K562 (cell line): ENCODE measurements at regions not wholly inside any gene's neighbourhood (a gene's known extent, or its start where the extent isn't known, plus 50 kb on each side); places are given as distances from the start of the nearest gene placed in this dataset.

Source experiments
- ATAC-seq: fragments of 200-7000 bp; cut with Tn5 transposase; 3 replicates; pipeline ENCODE4 v1.9.1; 2020; ENCODE audit warnings: moderate library complexity
- BruUV-seq: library from RNA; stranded (reverse); fragments of 400-500 nt; replicated peaks from 2 replicates; lab custom pipeline; 2021; lab: Mats Ljungman, UMichigan
- CTCF ChIA-PET: fragments of 300-600 bp; formaldehyde crosslinking; extraction: SDS; loops from one replicate; lab custom pipeline; 2021; ENCODE audit warnings: low intra/inter-chr PET ratio; lab: Yijun Ruan, JAX
- POLR2A ChIA-PET: fragments of 300-600, 350-650 bp; sonication (Branson Sonifier 250); formaldehyde crosslinking; extraction: SDS; loops from one replicate; lab custom pipeline; 2021; ENCODE audit warnings: antibody characterized with exemption, inconsistent platforms; lab: Yijun Ruan, JAX
- DNase-seq, 4 experiments: peaks; one replicate each; pipeline versions ENCODE4 v3.0.0 to v3.0.0-alpha.2; 2011 to 2018; ENCODE audit warnings: low spot score in 3 of 4, mixed read lengths in 3 of 4; ENCODE audit errors: extremely low read depth in 1 of 4
- FAIRE-seq: peaks from 2 replicates; lab custom pipeline; 2011; peaks lifted over from hg19 to GRCh38; lab: Jason Lieb, UNC
- H2AFZ ChIP-seq: 2 replicates; pipeline ENCODE4 v1.6.0; 2011; ENCODE audit warnings: low read depth, low read length, control low read depth, inconsistent platforms
- H3K27ac ChIP-seq: fragments of 200-600 bp; 3 replicates; pipeline ENCODE4 v1.8.0; 2011; ENCODE audit warnings: low read depth, mild to moderate bottlenecking, control low read depth, inconsistent platforms, low read length, moderate library complexity, mixed read lengths; ENCODE audit errors: extremely low read depth
- H3K27me3 ChIP-seq, 2 experiments: fragments of 300-600 bp in 1 of 2; 2 replicates in 1 of 2; 3 replicates in 1 of 2; pipeline versions ENCODE4 v1.6.0 to v1.8.0; 2011; ENCODE audit warnings: inconsistent platforms in 2 of 2, low read length in 2 of 2, mild to moderate bottlenecking in 1 of 2, mixed read lengths in 1 of 2, moderate library complexity in 1 of 2; ENCODE audit not compliant: control insufficient read depth in 2 of 2, insufficient read depth in 2 of 2
- H3K36me3 ChIP-seq: fragments of 300-600 bp; 3 replicates; pipeline ENCODE4 v1.8.0; 2011; ENCODE audit warnings: mild to moderate bottlenecking, low read length, inconsistent platforms; ENCODE audit not compliant: control insufficient read depth, insufficient read depth
- H3K4me1 ChIP-seq, 2 experiments: fragments of 200-600 bp in 1 of 2; replicated peaks in 1 of 2; 2 replicates in 1 of 2; 3 replicates in 1 of 2; pipeline versions ENCODE4 v1.5.1 to v1.8.0; 2011; ENCODE audit warnings: inconsistent platforms in 2 of 2, low read length in 2 of 2, mild to moderate bottlenecking in 1 of 2, mixed read lengths in 1 of 2, moderate library complexity in 1 of 2; ENCODE audit not compliant: control insufficient read depth in 2 of 2, insufficient read depth in 2 of 2
- H3K4me2 ChIP-seq: 2 replicates; pipeline ENCODE4 v1.6.1; 2011; ENCODE audit warnings: low read length, control low read depth, inconsistent platforms, mixed read lengths; ENCODE audit not compliant: insufficient read depth
- H3K4me3 ChIP-seq: fragments of 200-600 bp; sonication (generic), shearing (Covaris generic); 2 replicates; pipeline ENCODE4 v1.5.1; 2016; ENCODE audit warnings: control low read depth, inconsistent platforms
- H3K79me2 ChIP-seq: fragments of 200-600 bp; 3 replicates; pipeline ENCODE4 v1.8.0; 2011; ENCODE audit warnings: low read length, inconsistent platforms; ENCODE audit not compliant: control insufficient read depth, insufficient read depth
- H3K9ac ChIP-seq, 2 experiments: 2 replicates each; pipeline versions ENCODE4 v1.6.0 to v1.6.1; 2011; ENCODE audit warnings: low read depth in 2 of 2, low read length in 2 of 2, control low read depth in 1 of 2, inconsistent platforms in 1 of 2, mild to moderate bottlenecking in 1 of 2, mixed read lengths in 1 of 2; ENCODE audit not compliant: insufficient read depth in 1 of 2
- H3K9me1 ChIP-seq: one replicate; pipeline ENCODE4 v1.6.0; 2011; ENCODE audit warnings: inconsistent platforms, mild to moderate bottlenecking, low read length, moderate library complexity; ENCODE audit not compliant: control insufficient read depth, insufficient read depth
- H3K9me3 ChIP-seq: replicated peaks from 2 replicates; pipeline ENCODE4 v1.5.1; 2011; ENCODE audit warnings: low read depth, low read length, inconsistent platforms; ENCODE audit not compliant: control insufficient read depth, insufficient read depth
- H4K20me1 ChIP-seq: replicated peaks from 2 replicates; pipeline ENCODE4 v1.6.1; 2011; ENCODE audit warnings: low read length, inconsistent platforms, mixed read lengths; ENCODE audit not compliant: control insufficient read depth, insufficient read depth
- ARHGAP35 ChIP-seq: fragments of 450-650 bp; IDR thresholded peaks from 2 replicates; pipeline ENCODE4 v1.6.1; 2018; ENCODE audit not compliant: partially characterized antibody
- DPF2 ChIP-seq: fragments of 450-650 bp; IDR thresholded peaks from 2 replicates; pipeline ENCODE4 v1.6.1; 2016
- ETV6 ChIP-seq, 3 experiments: fragments of 150-350 bp in 1 of 3; sonication (generic) in 1 of 3; formaldehyde crosslinking in 1 of 3; IDR thresholded peaks; 2 replicates each; pipeline versions ENCODE4 v1.6.1 to v1.8.0; 2014 to 2022; ENCODE audit warnings: borderline replicate concordance in 2 of 3, low read depth in 2 of 3, antibody characterized with exemption in 1 of 3, low read length in 1 of 3, mild to moderate bottlenecking in 1 of 3, missing genetic modification reagents in 1 of 3
- GATAD2B ChIP-seq: fragments of 450-650 bp; IDR thresholded peaks from 2 replicates; pipeline ENCODE4 v1.6.1; 2017; ENCODE audit warnings: mild to moderate bottlenecking, borderline replicate concordance
- KLF13 ChIP-seq: fragments of 450-650 bp; IDR thresholded peaks from 2 replicates; pipeline ENCODE4 v1.6.1; 2016; ENCODE audit warnings: missing genetic modification characterization, low read depth, mild to moderate bottlenecking, missing compliant biosample characterization, moderate library complexity, borderline replicate concordance
- KLF16 ChIP-seq: IDR thresholded peaks from 2 replicates; pipeline ENCODE4 v1.6.1; 2016; ENCODE audit warnings: antibody characterized with exemption
- MCM2 ChIP-seq: fragments of 450-650 bp; IDR thresholded peaks from 2 replicates; pipeline ENCODE4 v1.6.1; 2017; ENCODE audit warnings: low read depth, mild to moderate bottlenecking
- MCM3 ChIP-seq: fragments of 450-650 bp; IDR thresholded peaks from 2 replicates; pipeline ENCODE4 v1.6.1; 2016
- MED1 ChIP-seq: sonication (generic); formaldehyde crosslinking; IDR thresholded peaks from 2 replicates; pipeline ENCODE4 v1.8.1; 2023; ENCODE audit warnings: missing genetic modification reagents, borderline replicate concordance
- MIER1 ChIP-seq: fragments of 450-650 bp; IDR thresholded peaks from 2 replicates; pipeline ENCODE4 v1.6.1; 2016; ENCODE audit warnings: antibody characterized with exemption, mild to moderate bottlenecking, low read depth
- PPARD ChIP-seq: fragments of 250-450 bp; sonication (Bioruptor Pico); IDR thresholded peaks from 2 replicates; pipeline ENCODE4 v1.8.0; 2022; ENCODE audit warnings: inconsistent platforms, mild to moderate bottlenecking, moderate library complexity
- SIN3A ChIP-seq, 2 experiments: fragments of 150-350 bp in 1 of 2; IDR thresholded peaks; 2 replicates each; pipeline ENCODE4 v1.6.1; 2011 to 2016; ENCODE audit warnings: borderline replicate concordance in 2 of 2, low read depth in 2 of 2, low read length in 2 of 2, mild to moderate bottlenecking in 2 of 2, moderate library complexity in 2 of 2; ENCODE audit not compliant: control insufficient read depth in 1 of 2
- SMARCE1 ChIP-seq: fragments of 450-650 bp; IDR thresholded peaks from 2 replicates; pipeline ENCODE4 v1.7.1; 2016; ENCODE audit warnings: mild to moderate bottlenecking
- THAP12 ChIP-seq: fragments of 250-450 bp; sonication (Bioruptor Pico); IDR thresholded peaks from 2 replicates; pipeline ENCODE4 v1.9.0; 2021; ENCODE audit warnings: mild to moderate bottlenecking, inconsistent platforms
- ZNF561 ChIP-seq: fragments of 450-650 bp; formaldehyde crosslinking; conservative IDR thresholded peaks from 2 replicates; pipeline ENCODE4 v1.4.0; 2020; ENCODE audit warnings: mild to moderate bottlenecking, moderate library complexity
- WGBS: fragments of 100-300 bp; shearing (Covaris generic); methylation state at CpG from one replicate; pipeline ENCODE4 v1.1.6; 2016; ENCODE audit warnings: low coverage, mixed read lengths; ENCODE audit not compliant: insufficient coverage; ENCODE audit errors: missing lambda C conversion rate; 5-methylcytosine and 5-hydroxymethylcytosine counted together
- in situ Hi-C: fragments of 300-500 bp; cut with MboI; formaldehyde crosslinking; loops from 4 replicates; pipeline ENCODE4 v1.15.0; 2018; ENCODE audit warnings: inconsistent platforms, mixed read lengths
- intact Hi-C: fragments of 100-400 bp; cut with micrococcal nuclease; formaldehyde crosslinking; loops from 2 replicates; pipeline ENCODE4 v1.14.2; 2022
- TF ChIP-seq, protein P1 (sequence below): fragments of 250-450 bp; sonication (Bioruptor Pico); IDR thresholded peaks from 2 replicates; pipeline ENCODE4 v1.8.0; 2021; ENCODE audit warnings: moderate library complexity, mild to moderate bottlenecking, inconsistent platforms
- TF ChIP-seq, protein P2 (sequence below): fragments of 450-650 bp; formaldehyde crosslinking; IDR thresholded peaks from 2 replicates; pipeline ENCODE4 v1.4.0; 2022; ENCODE audit warnings: missing genetic modification characterization

DNA sequence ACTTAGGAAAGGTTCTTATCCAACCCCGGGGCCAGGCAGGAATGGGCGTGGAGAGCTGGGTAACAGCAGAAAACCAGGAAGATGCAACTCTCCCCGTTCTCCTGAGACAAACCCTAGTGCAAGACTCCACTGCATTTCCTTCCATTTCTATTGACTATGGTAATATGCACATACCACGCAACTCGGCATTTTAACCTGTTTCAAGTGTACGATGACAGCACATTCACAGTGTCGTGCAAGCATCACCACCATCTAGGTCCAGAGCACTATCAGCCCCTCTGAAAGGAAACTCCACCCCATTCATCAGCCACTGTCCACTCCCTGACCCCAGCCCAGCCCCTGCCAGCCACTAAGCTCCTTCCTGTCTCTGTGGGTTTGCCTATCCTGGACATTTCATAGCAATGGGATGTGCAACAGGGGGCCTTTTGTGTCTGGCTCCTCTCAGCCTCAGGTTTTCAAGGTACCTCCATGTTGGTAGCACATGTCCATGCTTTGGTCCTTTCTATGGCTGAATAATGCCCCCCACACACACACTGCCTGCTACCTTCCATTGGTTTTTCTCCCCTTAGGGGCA lies 441.9 kb downstream of the SOX9 start:
- WGBS = 1% methylated on average over 7 of the region's 7 CpGs
- no peaks in the 10 kb centered on the region for H3K9me3 ChIP-seq
- intact Hi-C loops = loop anchor here (10.0 kb wide), 1 partner anchor 802 kb away; no protein-coding TSS in a partner anchor
- CTCF ChIA-PET = no interaction called here
- no peak overlapping the region for H3K4me3 ChIP-seq
- BruUV-seq = no TSS peak
- no peaks in the 10 kb centered on the region for H3K36me3 ChIP-seq
- no peaks in the 10 kb centered on the region; the same call in 1 of the 2 replicates for H4K20me1 ChIP-seq
- H3K79me2 ChIP-seq = no peaks in the 10 kb centered on the region
- DNase-seq (no peak), FAIRE-seq (no peak), ATAC-seq (no peak)
- H3K4me1 ChIP-seq = peaks cover 4 to 9% of the 10 kb centered on the region in 2 experiments; a peak in 4 of 5 replicates
- H3K27ac ChIP-seq = no peak overlapping the region
- no peak overlapping the region for H2AFZ ChIP-seq
- H3K27me3 ChIP-seq = peaks cover 0 to 25% of the 10 kb centered on the region in 2 experiments; a peak in 2 of 5 replicates
- no peak overlapping the region for H3K9ac ChIP-seq
- no peak overlapping the region for H3K4me2 ChIP-seq
- POLR2A ChIA-PET = interaction anchor here (1.5 kb wide), 1 partner anchor 78 kb away, joined by 4 read pairs; no protein-coding TSS in a partner anchor
- in situ Hi-C loops = loop anchor here (10.0 kb wide), 1 partner anchor 622 kb away; no protein-coding TSS in a partner anchor
- no peaks in the 10 kb centered on the region for H3K9me1 ChIP-seq
- TF ChIP-seq MED1 (CRISPR knock-in tag) = no peak
- no peak for TF ChIP-seq KLF16
- TF ChIP-seq SMARCE1 = no peak
- no peak for TF ChIP-seq DPF2
- TF ChIP-seq, protein P1, sequence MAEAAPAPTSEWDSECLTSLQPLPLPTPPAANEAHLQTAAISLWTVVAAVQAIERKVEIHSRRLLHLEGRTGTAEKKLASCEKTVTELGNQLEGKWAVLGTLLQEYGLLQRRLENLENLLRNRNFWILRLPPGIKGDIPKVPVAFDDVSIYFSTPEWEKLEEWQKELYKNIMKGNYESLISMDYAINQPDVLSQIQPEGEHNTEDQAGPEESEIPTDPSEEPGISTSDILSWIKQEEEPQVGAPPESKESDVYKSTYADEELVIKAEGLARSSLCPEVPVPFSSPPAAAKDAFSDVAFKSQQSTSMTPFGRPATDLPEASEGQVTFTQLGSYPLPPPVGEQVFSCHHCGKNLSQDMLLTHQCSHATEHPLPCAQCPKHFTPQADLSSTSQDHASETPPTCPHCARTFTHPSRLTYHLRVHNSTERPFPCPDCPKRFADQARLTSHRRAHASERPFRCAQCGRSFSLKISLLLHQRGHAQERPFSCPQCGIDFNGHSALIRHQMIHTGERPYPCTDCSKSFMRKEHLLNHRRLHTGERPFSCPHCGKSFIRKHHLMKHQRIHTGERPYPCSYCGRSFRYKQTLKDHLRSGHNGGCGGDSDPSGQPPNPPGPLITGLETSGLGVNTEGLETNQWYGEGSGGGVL (CRISPR knock-in tag) = no peak
- TF ChIP-seq MCM3 = no peak
- TF ChIP-seq THAP12 (CRISPR knock-in tag) = no peak
- TF ChIP-seq PPARD (CRISPR knock-in tag) = no peak
- TF ChIP-seq ZNF561 = no peak
- TF ChIP-seq, protein P2, sequence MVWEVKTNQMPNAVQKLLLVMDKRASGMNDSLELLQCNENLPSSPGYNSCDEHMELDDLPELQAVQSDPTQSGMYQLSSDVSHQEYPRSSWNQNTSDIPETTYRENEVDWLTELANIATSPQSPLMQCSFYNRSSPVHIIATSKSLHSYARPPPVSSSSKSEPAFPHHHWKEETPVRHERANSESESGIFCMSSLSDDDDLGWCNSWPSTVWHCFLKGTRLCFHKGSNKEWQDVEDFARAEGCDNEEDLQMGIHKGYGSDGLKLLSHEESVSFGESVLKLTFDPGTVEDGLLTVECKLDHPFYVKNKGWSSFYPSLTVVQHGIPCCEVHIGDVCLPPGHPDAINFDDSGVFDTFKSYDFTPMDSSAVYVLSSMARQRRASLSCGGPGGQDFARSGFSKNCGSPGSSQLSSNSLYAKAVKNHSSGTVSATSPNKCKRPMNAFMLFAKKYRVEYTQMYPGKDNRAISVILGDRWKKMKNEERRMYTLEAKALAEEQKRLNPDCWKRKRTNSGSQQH (CRISPR knock-in tag) = no peak
- TF ChIP-seq GATAD2B = no peak
- TF ChIP-seq ETV6 (IDR thresholded peaks at IDR 0.05; ENCODE audit: borderline replicate concordance in 1 of 2, low read depth in 2 of 2, low read length in 1 of 2) = no peak
- TF ChIP-seq ETV6 (CRISPR knock-in tag; IDR thresholded peaks at IDR 0.05; ENCODE audit: borderline replicate concordance) = no peak
- TF ChIP-seq MIER1 = no peak
- no peak for TF ChIP-seq SIN3A (IDR thresholded peaks at IDR 0.05; ENCODE audit: borderline replicate concordance in 2 of 2, control insufficient read depth in 1 of 2, low read depth in 2 of 2, low read length in 2 of 2)
- TF ChIP-seq KLF13 (tag) = no peak
- TF ChIP-seq MCM2 = no peak
- TF ChIP-seq ARHGAP35 = no peak
